LoVo (cell line): ENCODE measurements at regions not wholly inside any gene's neighbourhood (a gene's known extent, or its start where the extent isn't known, plus 50 kb on each side); places are given as distances from the start of the nearest gene placed in this dataset.

ENCODE experiments used
- DNase-seq: peaks from one replicate; pipeline ENCODE4 v3.0.0-alpha.2; 2016; ENCODE audit warnings: low spot score

DNA sequence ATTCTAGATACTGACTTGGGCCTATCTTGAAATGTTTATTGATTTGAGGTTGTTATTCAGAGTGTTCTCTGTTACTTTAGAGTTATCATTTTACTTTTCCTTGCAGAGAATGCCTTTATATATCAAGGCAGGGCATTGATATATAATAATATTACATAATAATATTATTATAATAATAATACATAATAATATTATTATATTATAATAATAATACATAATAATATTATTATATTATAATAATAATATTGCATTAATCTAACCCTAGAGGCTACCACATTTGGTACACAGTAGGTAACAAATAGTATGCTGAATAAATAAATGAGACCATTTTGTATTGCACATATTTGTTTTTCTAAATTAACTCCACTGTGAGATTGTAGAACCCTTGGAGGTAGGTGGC, 216.3 kb downstream of the EFHB start:
- DNase-seq, result no peak

DNA sequence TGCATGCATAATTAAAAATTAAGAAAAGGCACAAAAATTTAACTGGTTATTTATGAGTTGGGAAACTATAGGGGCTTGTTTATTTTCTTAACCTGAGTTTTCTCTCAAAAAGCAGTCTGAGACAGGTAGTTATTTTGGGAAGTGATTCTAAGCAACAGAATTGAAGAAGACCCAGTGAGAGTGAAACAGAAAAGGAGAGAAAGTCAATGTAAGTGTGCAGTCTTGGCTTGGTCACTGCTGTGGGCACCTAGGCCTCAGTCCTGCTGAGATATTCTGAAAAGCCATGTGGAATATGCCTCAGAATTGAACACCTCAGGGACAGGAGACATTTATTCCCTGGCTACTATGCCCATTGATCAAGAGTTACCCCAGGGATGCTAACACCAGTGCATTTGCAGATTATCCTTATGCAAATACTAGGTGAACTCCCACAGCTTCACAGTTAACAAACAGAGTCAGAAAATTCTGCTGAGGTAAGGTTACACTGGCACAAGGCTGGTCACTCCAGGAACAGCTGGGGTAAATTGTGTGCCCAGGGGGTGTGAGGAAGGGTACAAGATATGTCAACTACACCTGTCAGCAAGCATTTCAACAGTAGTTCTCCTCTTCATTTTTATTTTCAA, 222.7 kb downstream of the EFHB start:
- no peak for DNase-seq

DNA sequence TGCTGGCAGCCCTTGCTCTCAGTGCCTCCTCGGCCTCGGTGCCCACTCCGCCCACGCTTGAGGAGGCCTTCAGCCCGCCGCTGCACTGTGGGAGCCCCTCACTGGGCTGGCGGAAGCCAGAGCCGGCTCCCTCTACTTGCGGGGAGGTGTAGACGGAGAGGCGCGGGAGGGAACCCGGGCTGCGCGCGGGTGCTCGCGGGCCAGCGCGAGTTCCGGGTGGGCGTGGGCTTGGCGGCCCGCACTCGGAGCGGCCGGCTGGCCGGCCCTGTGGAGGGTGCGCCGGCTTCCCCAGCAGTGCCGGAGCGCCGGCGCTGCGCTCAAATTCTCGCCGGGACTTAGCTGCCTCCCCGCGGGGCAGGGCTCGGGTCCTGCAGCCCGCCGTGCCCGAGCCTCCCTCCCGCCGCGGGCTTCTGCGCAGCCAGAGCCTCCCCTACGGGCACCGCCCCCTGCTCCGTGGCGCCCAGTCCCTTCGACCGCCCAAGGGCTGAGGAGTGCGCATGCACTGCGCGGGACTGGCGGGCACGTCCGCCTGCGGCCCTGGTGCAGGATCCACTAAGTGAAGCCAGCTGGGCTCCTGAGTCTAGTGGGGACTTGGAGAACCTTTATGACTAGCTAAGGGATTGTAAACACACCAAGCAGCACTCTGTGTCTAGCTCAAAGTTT, 231.5 kb downstream of the EFHB start:
- DNase-seq, result no peak

DNA sequence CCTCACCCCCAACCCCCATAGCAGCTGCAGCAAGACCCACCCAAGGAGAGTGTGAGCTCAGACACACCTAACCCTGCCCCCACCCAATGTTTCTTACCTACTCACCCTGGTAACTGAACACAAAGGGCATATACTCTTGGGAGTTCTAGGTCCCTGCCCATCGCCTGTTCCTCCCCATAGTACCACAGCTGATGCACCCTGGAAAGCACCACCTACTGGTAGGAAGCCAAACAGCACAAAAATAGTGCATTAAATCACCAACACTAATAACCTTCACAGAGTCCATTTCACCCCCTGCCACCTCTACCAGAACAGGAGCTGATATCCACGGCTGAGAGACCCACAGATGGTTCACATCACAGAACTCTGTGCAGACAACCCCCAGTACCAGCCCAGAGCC, 245.2 kb downstream of the EFHB start:
- DNase-seq, result no peak

DNA sequence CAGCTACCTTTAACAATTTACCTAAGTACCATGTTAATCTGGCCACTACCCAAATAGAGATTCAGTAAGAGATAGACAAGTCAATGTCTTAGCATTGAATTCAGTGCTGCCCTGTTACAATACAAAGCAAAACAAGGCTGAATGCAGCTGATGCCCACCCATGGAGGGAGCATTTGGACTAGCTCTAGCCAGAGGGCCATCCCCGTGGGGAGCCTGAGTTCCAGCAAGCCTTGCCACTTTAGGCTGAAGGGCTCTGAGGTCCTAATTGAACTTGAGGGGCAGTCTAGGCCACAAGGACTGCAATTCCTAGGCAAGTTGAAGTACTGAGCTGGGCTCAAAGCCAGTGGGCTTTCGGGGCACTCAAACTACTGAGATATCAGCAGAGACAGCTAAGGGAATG, 265.9 kb downstream of the EFHB start:
- no peak for DNase-seq

DNA sequence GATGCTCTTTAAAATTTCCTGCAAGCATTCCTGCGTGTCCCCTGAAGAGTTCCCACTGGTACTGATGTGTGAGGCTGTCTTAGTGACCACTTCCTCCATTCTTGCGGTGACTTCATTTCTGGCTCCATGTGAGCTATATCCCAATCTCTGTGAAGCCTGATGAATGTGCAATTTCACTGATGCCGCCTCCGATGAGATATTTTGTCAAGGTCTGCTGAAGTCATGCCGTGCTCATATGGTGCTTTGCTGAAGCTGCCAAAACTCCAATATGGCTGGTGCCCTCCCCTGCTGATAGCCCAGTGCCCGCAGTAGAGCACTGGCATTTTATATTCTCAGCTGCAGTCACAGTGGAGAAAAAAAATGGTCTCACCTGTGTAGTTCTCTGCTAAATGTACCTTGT, 271.5 kb downstream of the EFHB start:
- no peak for DNase-seq

DNA sequence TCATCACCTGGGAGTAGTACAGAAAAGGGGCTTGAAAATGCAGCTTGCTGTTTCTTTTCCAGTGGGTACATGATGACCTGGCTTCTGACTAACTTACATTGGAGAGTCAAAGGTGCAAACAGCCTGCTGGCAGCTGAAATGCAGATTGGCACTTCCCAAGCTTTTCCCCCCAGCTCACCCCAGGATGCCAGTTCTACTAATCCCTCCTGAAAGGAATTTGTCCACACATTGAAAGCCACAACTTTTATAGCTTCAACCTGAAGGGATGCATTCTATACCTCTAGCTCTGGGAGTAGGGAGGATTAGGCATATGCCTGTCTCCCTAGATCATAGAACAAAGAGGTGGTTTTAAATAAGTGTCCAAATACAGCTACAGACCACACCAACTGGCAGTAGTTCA, 281.7 kb downstream of the EFHB start:
- no peak for DNase-seq

DNA sequence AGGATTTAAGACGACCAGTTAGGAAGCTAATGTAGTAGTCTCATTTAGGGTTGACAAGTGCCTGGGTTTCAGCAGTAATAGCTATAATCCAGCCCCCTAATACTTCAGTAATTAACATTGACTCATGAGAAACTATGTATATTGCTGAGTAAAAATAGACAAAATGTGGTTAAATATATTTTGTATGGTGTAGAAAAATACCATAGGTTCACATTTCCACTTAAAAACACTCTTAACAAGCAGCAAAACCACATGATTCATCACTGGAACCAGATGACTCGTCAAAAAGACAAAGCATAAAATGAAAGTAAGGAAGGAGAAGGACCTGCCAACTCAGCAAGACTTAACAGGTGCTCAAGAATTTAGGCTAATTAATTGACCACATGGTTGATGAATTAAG, 288.9 kb downstream of the EFHB start:
- DNase-seq, result no peak

DNA sequence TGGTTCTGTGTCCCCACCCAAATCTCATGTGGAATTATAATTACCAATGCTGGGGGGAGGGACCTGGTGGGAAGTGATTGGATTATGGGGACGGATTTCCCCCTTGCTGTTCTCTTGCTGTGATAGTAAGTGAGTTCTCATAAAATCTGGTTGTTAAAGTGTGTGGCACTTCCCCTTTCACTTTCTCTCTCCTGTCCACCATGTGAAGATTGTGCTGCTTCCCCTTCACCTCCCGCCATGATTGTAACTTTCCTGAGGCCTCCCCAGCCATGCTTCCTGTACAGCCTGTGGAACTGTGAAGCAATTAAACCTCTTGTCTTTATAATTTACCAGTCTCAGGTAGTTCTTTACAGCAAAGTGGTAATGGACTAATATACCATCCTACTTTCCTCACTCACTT, 289.6 kb downstream of the EFHB start:
- no peak for DNase-seq

DNA sequence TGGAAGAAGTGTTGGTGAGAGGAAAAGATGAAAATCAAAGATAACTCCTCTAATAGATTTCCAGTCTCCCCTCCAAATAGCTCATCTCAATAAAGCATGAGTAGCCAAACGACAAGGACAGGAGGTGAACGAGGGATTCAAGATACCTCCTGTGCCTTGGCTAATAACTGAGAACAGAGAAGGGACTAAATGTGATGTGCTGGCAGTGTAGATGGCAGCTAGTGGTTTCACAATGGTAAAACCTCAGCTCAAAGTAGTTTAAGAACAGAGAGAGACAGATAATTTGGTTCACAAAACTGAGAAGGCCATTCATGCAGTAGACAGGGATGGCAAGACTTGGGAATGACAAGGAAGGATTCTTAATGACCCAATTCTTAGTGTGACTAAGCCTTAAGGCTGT, 292.6 kb downstream of the EFHB start:
- DNase-seq, result no peak

DNA sequence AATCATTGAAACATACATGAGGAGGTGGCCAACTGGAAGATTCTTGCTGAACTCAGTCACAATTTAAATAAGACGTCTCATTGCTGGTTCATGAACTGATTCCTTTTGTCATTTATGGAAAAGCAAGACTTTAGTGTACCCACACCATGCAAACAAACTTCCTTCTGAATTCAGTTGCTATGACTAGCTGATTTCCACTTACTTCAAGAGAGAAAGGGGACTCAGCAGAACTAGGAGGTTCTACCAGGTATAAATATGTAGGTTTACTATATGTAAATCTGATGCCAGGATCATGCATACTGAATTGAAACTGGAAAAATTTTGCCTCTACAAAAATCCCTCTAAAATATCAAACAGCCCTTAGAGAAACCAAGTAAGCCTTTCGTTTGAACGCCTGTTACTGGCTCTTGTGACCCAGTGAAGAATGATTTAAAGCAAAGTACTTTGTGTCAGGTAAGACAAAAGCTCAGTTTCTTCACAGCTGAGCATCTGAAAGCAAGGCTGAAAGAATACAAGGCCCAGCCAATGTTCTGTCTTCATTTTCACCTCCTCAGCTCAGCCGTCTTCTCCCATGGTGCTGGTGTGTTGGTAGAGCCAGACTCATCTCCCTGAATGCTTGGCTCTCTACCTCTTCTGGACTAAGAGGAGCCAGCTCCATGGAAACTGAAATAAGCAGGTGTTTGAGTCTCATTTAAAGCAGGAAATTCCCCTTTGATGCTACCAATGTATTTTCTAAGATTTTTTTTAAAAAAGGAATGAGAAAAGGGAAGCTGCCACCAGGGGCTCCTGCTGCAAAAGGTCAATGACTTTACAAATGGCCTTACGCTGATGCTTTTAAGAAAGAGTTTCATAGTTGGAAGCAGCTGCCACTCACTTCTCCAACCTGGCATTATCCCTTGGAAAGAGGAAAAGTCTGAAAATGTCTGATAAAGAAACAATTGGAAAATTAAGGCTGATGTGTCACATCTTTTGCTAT, 301.6 kb downstream of the EFHB start:
- DNase-seq, result no peak

DNA sequence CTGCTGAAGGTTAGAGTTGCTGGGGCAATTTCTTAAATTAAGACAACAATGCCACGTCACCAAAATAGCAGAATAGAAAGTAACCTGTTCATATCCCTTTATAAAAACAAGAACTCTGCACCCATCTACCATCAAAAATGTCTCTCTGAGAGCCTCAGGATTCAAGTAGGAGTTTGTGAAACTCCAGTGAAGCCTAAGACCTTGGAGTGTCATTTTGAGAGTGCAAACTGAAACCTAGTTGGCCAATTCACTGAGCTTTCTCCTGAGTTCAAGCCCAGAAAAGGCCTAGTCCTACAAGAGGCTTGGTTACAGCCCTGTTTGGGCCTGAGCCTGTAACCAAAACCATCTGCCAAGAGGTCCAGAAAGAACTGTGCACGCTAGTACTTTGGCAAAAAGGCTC, 335.1 kb downstream of the EFHB start:
- DNase-seq, result no peak

DNA sequence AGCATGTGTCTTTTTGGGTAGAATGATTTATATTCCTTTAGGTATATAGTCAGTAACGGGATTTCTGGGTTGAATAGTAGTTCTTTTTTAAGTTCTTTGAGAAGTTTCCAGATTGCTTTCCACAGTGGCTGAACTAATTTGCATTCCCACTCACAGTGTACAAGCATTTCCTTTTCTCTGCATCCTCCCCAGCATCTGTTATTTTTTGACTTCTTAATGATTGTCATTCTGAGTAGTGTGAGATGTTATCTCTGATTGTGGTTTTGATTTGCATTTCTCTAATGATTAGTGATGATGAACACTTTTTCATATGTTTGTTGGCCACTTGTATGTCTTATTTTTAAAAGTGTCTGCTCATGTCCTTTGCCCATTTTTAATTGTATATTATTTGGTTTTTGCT, 337.6 kb downstream of the EFHB start:
- DNase-seq, result no peak

DNA sequence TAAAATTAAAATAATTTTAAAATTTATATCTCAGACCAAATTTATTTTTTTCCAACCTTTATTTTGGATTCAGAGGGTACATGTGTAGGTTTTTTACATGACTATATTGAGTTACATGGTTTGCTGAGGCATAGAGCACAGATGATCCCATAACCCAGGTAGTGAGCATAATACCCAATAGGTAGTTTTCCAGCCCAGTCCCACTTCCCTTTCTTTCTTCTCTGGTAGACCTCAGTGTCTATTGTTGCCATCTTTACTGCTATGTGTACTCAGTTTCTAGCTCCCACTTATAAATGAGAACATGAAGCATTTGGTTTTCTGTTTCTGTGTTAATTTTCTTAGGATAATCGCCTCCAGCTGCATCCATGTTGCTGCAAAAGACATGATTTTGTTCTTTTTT, 338.1 kb downstream of the EFHB start:
- DNase-seq, result no peak
